SKM-1 treated with dmso at 0.1 percent for 144 hours (cell line): ENCODE measurements at regions not wholly inside any gene's neighbourhood (a gene's known extent, or its start where the extent isn't known, plus 50 kb on each side); places are given as distances from the start of the nearest gene placed in this dataset.

Experiments used
- DNase-seq: peaks from one replicate; lab custom pipeline; 2025; ENCODE audit not compliant: unreplicated experiment; lab: John Stamatoyannopoulos, UW

GRCh38 chr9:13607481-13608441, 328.3 kb upstream of the MPDZ start:
- no peak for DNase-seq

DNA sequence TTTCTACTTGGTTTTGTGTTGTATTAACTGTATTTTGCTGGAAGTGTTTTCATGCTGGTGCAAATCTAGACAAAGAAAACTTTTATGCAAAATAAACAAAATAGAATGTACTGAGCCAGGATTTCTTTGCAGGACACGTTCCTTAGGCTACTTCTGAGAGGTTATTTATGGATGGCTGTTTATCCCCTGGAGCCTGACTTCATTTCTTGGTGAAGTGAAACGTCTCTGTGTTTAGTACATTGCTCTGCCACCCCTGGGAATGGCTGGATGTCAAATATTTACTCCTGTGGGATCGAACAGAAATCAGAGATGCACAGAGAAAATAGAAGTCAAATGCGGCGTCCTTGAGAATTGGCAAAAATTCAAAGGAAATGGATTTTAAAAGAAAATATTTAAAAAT, 327.1 kb upstream of the MPDZ start:
- no peak for DNase-seq

GRCh38 chr9:13603921-13604320, 324.4 kb upstream of the MPDZ start:
- DNase-seq, result no peak

GRCh38 chr9:13598738-13599137, 319.2 kb upstream of the MPDZ start:
- no peak for DNase-seq

DNA sequence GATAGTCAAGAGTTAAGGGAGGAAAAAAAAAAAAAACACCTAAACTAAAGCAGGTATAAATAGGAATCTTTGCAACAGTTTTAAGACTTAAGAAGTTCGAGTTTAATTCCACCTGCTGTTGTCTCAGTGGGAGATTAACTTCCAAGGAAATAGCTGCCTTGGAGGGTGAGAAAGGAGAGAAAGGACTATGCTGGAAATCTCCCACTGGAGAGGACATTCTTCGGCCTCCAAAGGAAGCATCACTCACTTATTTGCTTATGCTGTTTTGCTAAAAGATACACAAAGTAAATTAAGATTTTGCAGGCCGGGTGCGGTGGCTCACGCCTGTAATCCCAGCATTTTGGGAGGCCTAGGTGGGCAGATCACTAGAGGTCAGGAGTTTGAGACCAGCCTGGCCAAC, 317.9 kb upstream of the MPDZ start:
- no peak for DNase-seq

- DNase-seq, result no peak
These were observed 317.5 kb upstream of the MPDZ start for GRCh38 chr9:13597004-13597403.

GRCh38 chr9:13596383-13596970, 317.0 kb upstream of the MPDZ start:
- DNase-seq, result no peak

DNA sequence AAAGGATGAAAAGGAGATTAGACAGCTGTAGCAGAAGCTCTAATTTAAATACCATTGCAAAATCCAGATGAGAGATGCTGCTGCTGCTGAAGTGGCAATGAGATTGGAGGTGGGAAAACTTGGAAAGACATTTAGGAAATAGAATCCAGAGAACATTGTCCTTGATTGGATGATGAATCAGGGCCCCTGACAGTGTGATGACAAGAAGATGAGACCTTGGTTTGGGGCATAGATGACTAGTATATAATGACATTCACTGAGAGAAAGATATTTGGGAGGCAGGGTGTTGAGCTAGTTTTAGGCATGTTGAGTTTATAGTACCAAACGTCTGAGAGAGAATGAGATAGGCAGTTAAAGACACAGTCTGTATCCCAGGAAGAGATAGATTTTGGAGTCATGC, 311.5 kb upstream of the MPDZ start:
- no peak for DNase-seq

- no peak for DNase-seq
These were observed 309.7 kb upstream of the MPDZ start for GRCh38 chr9:13589034-13589737.

DNA sequence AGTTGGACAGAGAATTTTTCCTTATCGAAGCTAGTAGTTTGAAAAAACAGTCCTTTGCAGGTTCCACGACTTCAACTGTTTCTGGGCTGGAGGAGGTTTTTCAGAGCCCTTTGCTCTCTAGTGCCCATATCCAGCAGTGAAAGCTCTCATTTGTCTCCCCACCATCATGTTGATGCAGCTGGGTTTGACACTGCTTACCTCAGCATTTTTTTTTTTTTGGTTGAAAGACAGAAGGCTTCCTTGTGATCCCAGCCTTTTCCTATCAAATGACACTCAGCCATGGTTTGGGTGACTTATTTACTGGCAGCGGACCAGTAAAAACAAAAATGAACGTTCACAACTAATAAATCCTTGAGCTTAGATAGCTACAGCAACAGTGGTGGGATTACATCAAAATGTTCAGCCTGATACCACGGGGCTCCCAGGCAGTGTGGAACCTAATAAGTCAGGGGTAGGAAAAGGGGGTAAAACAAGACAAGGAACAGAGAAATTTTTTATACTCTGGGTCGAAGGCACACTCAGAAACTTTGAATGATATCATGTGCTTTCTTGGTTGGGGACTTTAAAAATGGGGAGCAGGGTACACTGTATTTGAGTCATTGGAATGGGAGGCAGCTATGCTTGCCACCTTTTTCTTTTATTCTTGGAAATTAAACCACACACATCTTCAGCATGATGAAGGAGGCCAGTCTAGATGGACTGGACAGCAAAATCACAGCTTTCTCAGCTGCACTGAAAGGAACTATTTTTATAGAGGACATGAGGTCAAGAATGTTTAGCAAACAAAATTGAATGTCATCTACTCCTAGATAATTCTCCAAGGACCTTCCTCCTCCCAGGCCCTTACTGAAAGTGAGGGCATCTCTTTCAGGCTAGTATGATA, 308.9 kb upstream of the MPDZ start:
- no peak for DNase-seq

DNA sequence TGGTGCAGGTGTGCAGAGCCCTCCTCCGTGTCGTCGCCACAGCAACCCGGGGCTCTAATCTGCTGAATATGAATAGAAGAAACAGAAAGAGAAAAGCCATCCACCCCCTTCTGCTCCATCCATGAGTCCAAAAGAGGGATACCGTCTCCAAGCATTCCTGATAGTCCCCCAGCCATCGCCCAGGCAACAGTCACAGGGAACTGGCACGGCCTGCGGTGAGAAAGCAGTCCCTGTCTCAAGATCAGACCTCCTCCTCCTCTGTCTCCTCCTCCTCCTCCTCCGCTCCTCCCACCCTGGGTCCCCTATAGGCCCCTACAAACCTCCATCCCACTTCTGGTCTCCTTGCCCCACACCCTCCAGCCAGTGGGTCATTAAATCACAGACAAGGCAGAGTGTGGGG, 308.1 kb upstream of the MPDZ start:
- DNase-seq, result no peak

- DNase-seq, result no peak
These were observed 307.3 kb upstream of the MPDZ start for GRCh38 chr9:13586587-13587374.

DNA sequence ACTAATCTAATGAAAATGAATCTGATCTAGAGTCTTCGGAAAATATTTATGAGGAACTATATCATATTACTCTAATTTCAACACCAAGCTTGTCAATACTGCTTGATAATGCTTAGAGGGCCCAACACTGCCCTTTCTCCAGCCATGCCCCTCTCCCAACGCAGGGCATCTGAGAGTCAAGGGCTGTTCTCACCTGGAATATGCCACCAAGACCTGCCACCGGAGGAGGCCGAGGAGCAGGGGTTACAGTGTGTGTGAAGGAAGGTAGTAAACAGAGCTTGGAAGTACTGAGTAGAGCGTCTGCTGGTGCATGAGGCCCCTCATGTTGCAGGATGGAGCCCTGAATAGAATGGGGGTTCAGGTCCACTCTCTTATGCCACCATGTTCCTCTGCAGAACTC, 301.3 kb upstream of the MPDZ start:
- DNase-seq, result no peak

DNA sequence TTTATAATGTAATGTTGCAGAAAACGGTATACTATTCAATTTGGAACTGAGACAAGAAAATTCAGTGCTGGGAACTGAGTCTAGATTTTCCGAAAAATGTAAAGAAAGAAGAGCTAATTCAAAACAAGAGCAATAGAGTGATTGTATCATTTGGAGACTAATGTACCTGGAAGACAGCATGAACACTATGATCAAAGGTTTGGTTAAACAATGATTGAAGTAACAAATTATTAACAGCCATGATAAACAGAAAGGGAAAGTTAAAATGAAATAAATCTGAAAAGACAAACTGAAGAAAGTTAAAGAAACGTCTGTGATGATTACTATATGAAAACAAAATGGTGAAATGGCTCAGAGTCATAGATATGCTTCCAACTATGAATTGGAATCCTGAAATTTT, 300.6 kb upstream of the MPDZ start:
- no peak for DNase-seq

- DNase-seq, result no peak
These were observed 296.6 kb upstream of the MPDZ start for GRCh38 chr9:13576101-13576500.

- DNase-seq, result no peak
These were observed 296.1 kb upstream of the MPDZ start for GRCh38 chr9:13575558-13575957.

- DNase-seq, result no peak
These were observed 290.8 kb upstream of the MPDZ start for GRCh38 chr9:13570068-13570974.

GRCh38 chr9:13569602-13570067, 290.1 kb upstream of the MPDZ start:
- no peak for DNase-seq
